Keratinocyte (primary cell): ENCODE measurements at regions not wholly inside any gene's neighbourhood (a gene's known extent, or its start where the extent isn't known, plus 50 kb on each side); places are given as distances from the start of the nearest gene placed in this dataset.

ENCODE experiments used
- DNase-seq: peaks from one replicate; pipeline ENCODE4 v3.0.0-alpha.2; 2011; ENCODE audit warnings: low read depth, missing footprints, low spot score
- FAIRE-seq: peaks from 2 replicates; lab custom pipeline; 2011; peaks lifted over from hg19 to GRCh38; lab: Jason Lieb, UNC
- H2AFZ ChIP-seq: 2 replicates; pipeline ENCODE4 v1.6.0; 2012; ENCODE audit warnings: low read length, control low read depth, inconsistent platforms; ENCODE audit not compliant: control insufficient read depth
- H3K27ac ChIP-seq: 2 replicates; pipeline ENCODE4 v1.5.1; 2011; ENCODE audit warnings: low read length; ENCODE audit not compliant: control insufficient read depth, insufficient read depth
- H3K27me3 ChIP-seq: 3 replicates; pipeline ENCODE4 v1.6.0; 2011; ENCODE audit warnings: low read length; ENCODE audit not compliant: control insufficient read depth, insufficient read depth; ENCODE audit errors: extremely low read depth
- H3K36me3 ChIP-seq, 2 experiments: 2 replicates in 1 of 2; 3 replicates in 1 of 2; pipeline ENCODE4 v1.5.1; 2011; ENCODE audit warnings: low read length in 2 of 2, mild to moderate bottlenecking in 1 of 2; ENCODE audit not compliant: control insufficient read depth in 2 of 2, insufficient read depth in 2 of 2; ENCODE audit errors: extremely low read depth in 1 of 2
- H3K4me1 ChIP-seq: 3 replicates; pipeline ENCODE4 v1.5.1; 2011; ENCODE audit warnings: low read length; ENCODE audit not compliant: control insufficient read depth, insufficient read depth; ENCODE audit errors: extremely low read depth
- H3K4me2 ChIP-seq: 3 replicates; pipeline ENCODE4 v1.6.0; 2011; ENCODE audit warnings: low read depth, low read length; ENCODE audit not compliant: control insufficient read depth, insufficient read depth; ENCODE audit errors: extremely low read depth
- H3K4me3 ChIP-seq, 3 experiments: fragments of 200-600 bp in 1 of 3; sonication (generic) in 1 of 3; 2 replicates in 2 of 3; 3 replicates in 1 of 3; pipeline ENCODE4 v1.5.1; 2011 to 2016; ENCODE audit warnings: low read length in 3 of 3, mild to moderate bottlenecking in 3 of 3, control low read depth in 2 of 3, inconsistent platforms in 1 of 3, low read depth in 1 of 3, mixed read lengths in 1 of 3, mixed run types in 1 of 3, moderate library complexity in 1 of 3; ENCODE audit not compliant: control insufficient read depth in 2 of 3, insufficient read depth in 2 of 3; ENCODE audit errors: extremely low read depth in 1 of 3
- H3K79me2 ChIP-seq: 2 replicates; pipeline ENCODE4 v1.6.0; 2012; ENCODE audit warnings: low read length; ENCODE audit not compliant: control insufficient read depth, insufficient read depth
- H3K9ac ChIP-seq: 3 replicates; pipeline ENCODE4 v1.6.0; 2011; ENCODE audit warnings: low read length; ENCODE audit not compliant: control insufficient read depth, insufficient read depth; ENCODE audit errors: extremely low read depth
- H3K9me1 ChIP-seq: 3 replicates; pipeline ENCODE4 v1.6.0; 2011; ENCODE audit warnings: low read length; ENCODE audit not compliant: control insufficient read depth, insufficient read depth; ENCODE audit errors: extremely low read depth
- H3K9me3 ChIP-seq: 2 replicates; pipeline ENCODE4 v1.5.1; 2012; ENCODE audit warnings: low read depth, low read length; ENCODE audit not compliant: control insufficient read depth
- H4K20me1 ChIP-seq: 3 replicates; pipeline ENCODE4 v1.6.0; 2011; ENCODE audit warnings: low read length; ENCODE audit not compliant: control insufficient read depth, insufficient read depth; ENCODE audit errors: extremely low read depth
- CTCF ChIP-seq, 3 experiments: IDR thresholded peaks in 1 of 3; conservative IDR thresholded peaks in 1 of 3; optimal IDR thresholded peaks in 1 of 3; 2 replicates in 2 of 3; 3 replicates in 1 of 3; pipeline versions ENCODE3 to v1.5.1; 2011; ENCODE audit warnings: low read length in 3 of 3, mild to moderate bottlenecking in 3 of 3, moderate library complexity in 2 of 3, control low read depth in 1 of 3, inconsistent platforms in 1 of 3; ENCODE audit not compliant: insufficient read depth in 2 of 3; ENCODE audit errors: extremely low read depth in 1 of 3
- EZH2 ChIP-seq: IDR thresholded peaks from one replicate; pipeline ENCODE4 v1.6.1; 2012; ENCODE audit warnings: inconsistent platforms, mild to moderate bottlenecking, low read length, moderate library complexity
- dilution Hi-C: fragments of 300-500 bp; cut with MboI; formaldehyde crosslinking; loops from one replicate; pipeline ENCODE4 v1.7.0; 2020; ENCODE audit warnings: low sequenced_read_pairs; ENCODE audit not compliant: extremely low pct_ligation_motif_present

- Histone ChIP-seq H3K9me1 (no peaks in the 10 kb centered on the region), H3K4me1 (no peaks in the 10 kb centered on the region), H3K4me3 (no peak overlapping the region), H3K27ac (no peak overlapping the region), H3K36me3 (no peaks in the 10 kb centered on the region), H3K9ac (no peak overlapping the region), H3K4me2 (no peak overlapping the region), H4K20me1 (no peaks in the 10 kb centered on the region), H2AFZ (no peak overlapping the region), H3K9me3 (no peaks in the 10 kb centered on the region), H3K27me3 (peaks cover 2% of the 10 kb centered on the region), H3K79me2 (no peaks in the 10 kb centered on the region)
- DNase-seq, result no peak
- dilution Hi-C loops, result no loop called here
- FAIRE-seq, result no peak
- TF ChIP-seq EZH2 (no peak), CTCF (optimal IDR thresholded peaks at IDR 0.05 in 1 of 3, IDR thresholded peaks at IDR 0.05 in 1 of 3, conservative IDR thresholded peaks at IDR 0.05 in 1 of 3; ENCODE audit: extremely low read depth in 1 of 3, insufficient read depth in 2 of 3, low read length in 3 of 3) (no peak)
Observed at GRCh38 chr10:117667831-117668230, 125.3 kb downstream of the EMX2 start.

- Histone ChIP-seq H3K27ac (no peak overlapping the region), H4K20me1 (no peaks in the 10 kb centered on the region), H2AFZ (no peak overlapping the region), H3K79me2 (no peaks in the 10 kb centered on the region), H3K9me3 (no peaks in the 10 kb centered on the region), H3K36me3 (no peaks in the 10 kb centered on the region), H3K9me1 (no peaks in the 10 kb centered on the region), H3K4me2 (no peak overlapping the region), H3K27me3 (peaks cover 2% of the 10 kb centered on the region), H3K4me1 (no peaks in the 10 kb centered on the region), H3K4me3 (no peak overlapping the region), H3K9ac (no peak overlapping the region)
- DNase-seq (no peak), FAIRE-seq (no peak)
- TF ChIP-seq CTCF (optimal IDR thresholded peaks at IDR 0.05 in 1 of 3, IDR thresholded peaks at IDR 0.05 in 1 of 3, conservative IDR thresholded peaks at IDR 0.05 in 1 of 3; ENCODE audit: extremely low read depth in 1 of 3, insufficient read depth in 2 of 3, low read length in 3 of 3), result no peak
- TF ChIP-seq EZH2, result no peak
- dilution Hi-C loops, result no loop called here
Observed at GRCh38 chr10:117668327-117669008, 125.9 kb downstream of the EMX2 start.
